PFSK-1 (cell line): ENCODE measurements at regions not wholly inside any gene's neighbourhood (a gene's known extent, or its start where the extent isn't known, plus 50 kb on each side); places are given as distances from the start of the nearest gene placed in this dataset.

Experiments
- REST ChIP-seq, 2 experiments: IDR thresholded peaks; 2 replicates each; pipeline versions ENCODE4 v1.6.1 to v1.8.0; 2011 to 2012; ENCODE audit warnings: low read depth in 2 of 2, low read length in 2 of 2, control low read depth in 1 of 2, inconsistent platforms in 1 of 2, mild to moderate bottlenecking in 1 of 2, moderate library complexity in 1 of 2; ENCODE audit not compliant: insufficient read depth in 1 of 2
- SIN3A ChIP-seq: IDR thresholded peaks from 2 replicates; pipeline ENCODE4 v1.6.1; 2012; ENCODE audit warnings: mild to moderate bottlenecking, low read length, moderate library complexity, borderline replicate concordance; ENCODE audit not compliant: insufficient read depth

DNA sequence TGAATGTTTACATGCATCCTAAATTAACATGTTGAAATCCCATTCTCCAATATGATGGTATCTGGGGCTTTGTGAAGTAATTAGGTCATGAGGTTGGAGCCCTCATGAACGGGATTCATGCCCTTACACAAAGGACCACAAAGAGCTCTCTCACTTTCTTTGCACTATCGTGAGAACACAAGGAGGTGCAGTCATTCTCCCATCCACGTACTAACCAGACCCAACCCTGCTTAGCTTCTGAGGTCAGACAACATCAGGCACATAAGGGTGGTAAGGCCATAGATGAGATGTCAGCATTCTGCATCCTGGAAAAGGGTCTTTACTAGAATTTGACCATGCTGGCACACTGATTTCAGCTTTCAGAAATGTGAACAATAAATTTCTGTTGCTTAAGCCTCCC is 1211.9 kb upstream of the MIR17HG start:
- TF ChIP-seq SIN3A: no peak
- no peak for TF ChIP-seq REST (IDR thresholded peaks at IDR 0.05; ENCODE audit: insufficient read depth in 1 of 2, low read depth in 2 of 2, low read length in 2 of 2)
